RWPE2 (cell line): ENCODE measurements at regions not wholly inside any gene's neighbourhood (a gene's known extent, or its start where the extent isn't known, plus 50 kb on each side); places are given as distances from the start of the nearest gene placed in this dataset.

ENCODE experiments used
- ATAC-seq: fragments of 200-7000 bp; cut with Tn5 transposase; 3 replicates; pipeline ENCODE4 v1.9.1; 2021; ENCODE audit warnings: low read depth
- DNase-seq: peaks from one replicate; pipeline ENCODE4 v3.0.0-alpha.2; 2020; ENCODE audit warnings: low spot score
- H3K27ac ChIP-seq: fragments of 450-650 bp; 2 replicates; pipeline ENCODE4 v1.5.1; 2017; ENCODE audit warnings: mild to moderate bottlenecking; ENCODE audit not compliant: poor library complexity, severe bottlenecking
- H3K27me3 ChIP-seq: fragments of 250-450 bp; sonication (Bioruptor Pico); 2 replicates; pipeline ENCODE4 v1.5.1; 2021; ENCODE audit warnings: mild to moderate bottlenecking, moderate library complexity; ENCODE audit not compliant: insufficient read depth, poor library complexity, severe bottlenecking
- H3K36me3 ChIP-seq: fragments of 250-450 bp; sonication (Bioruptor Pico); 2 replicates; pipeline ENCODE4 v1.5.1; 2020; ENCODE audit warnings: low read depth, mild to moderate bottlenecking, moderate library complexity
- H3K4me1 ChIP-seq: fragments of 250-450 bp; sonication (Bioruptor Pico); 2 replicates; pipeline ENCODE4 v1.5.1; 2021; ENCODE audit warnings: mild to moderate bottlenecking, moderate library complexity; ENCODE audit not compliant: insufficient read depth, poor library complexity, severe bottlenecking
- H3K4me3 ChIP-seq: fragments of 250-450 bp; sonication (Bioruptor Pico); 2 replicates; pipeline ENCODE4 v1.5.1; 2021; ENCODE audit warnings: mild to moderate bottlenecking, moderate library complexity; ENCODE audit not compliant: severe bottlenecking
- H3K9me3 ChIP-seq: fragments of 250-450 bp; sonication (Bioruptor Pico); 2 replicates; pipeline ENCODE4 v1.5.1; 2021; ENCODE audit warnings: mild to moderate bottlenecking, moderate library complexity; ENCODE audit not compliant: severe bottlenecking
- CTCF ChIP-seq: fragments of 450-650 bp; IDR thresholded peaks from one replicate; pipeline ENCODE4 v1.5.1; 2017; ENCODE audit warnings: mild to moderate bottlenecking, moderate library complexity; ENCODE audit not compliant: poor library complexity, severe bottlenecking

- no peak for DNase-seq
- Histone ChIP-seq H3K4me1 (no peaks in the 10 kb centered on the region), H3K9me3 (no peaks in the 10 kb centered on the region), H3K27ac (no peak overlapping the region), H3K36me3 (no peaks in the 10 kb centered on the region), H3K27me3 (no peaks in the 10 kb centered on the region), H3K4me3 (no peak overlapping the region)
- ATAC-seq = no peak
- no peak for TF ChIP-seq CTCF
Measured at GRCh38 chr7:17194656-17195055, 103.8 kb upstream of the AHR start.

GRCh38 chr7:17195576-17195975 lies 102.9 kb upstream of the AHR start:
- H3K9me3 ChIP-seq = no peaks in the 10 kb centered on the region
- DNase-seq (no peak), ATAC-seq (no peak)
- no peak overlapping the region for H3K4me3 ChIP-seq
- H3K27me3 ChIP-seq = no peaks in the 10 kb centered on the region
- H3K36me3 ChIP-seq = no peaks in the 10 kb centered on the region
- TF ChIP-seq CTCF = no peak
- no peaks in the 10 kb centered on the region for H3K4me1 ChIP-seq
- H3K27ac ChIP-seq = no peak overlapping the region

- no peaks in the 10 kb centered on the region for H3K36me3 ChIP-seq
- no peak for TF ChIP-seq CTCF
- H3K27ac ChIP-seq = no peak overlapping the region
- ATAC-seq (no peak), DNase-seq (no peak)
- peaks cover 17% of the 10 kb centered on the region for H3K4me1 ChIP-seq
- no peaks in the 10 kb centered on the region for H3K9me3 ChIP-seq
- no peaks in the 10 kb centered on the region for H3K27me3 ChIP-seq
- H3K4me3 ChIP-seq = no peak overlapping the region
Measured at GRCh38 chr7:17205910-17206309, 92.5 kb upstream of the AHR start.

- H3K36me3 ChIP-seq = no peaks in the 10 kb centered on the region
- ATAC-seq = peak; percentile 42; the same call in 2 of the 3 replicates
Measured at GRCh38 chr7:17206349-17206905, 92.0 kb upstream of the AHR start.

More at GRCh38 chr7:17206349-17206905, 92.0 kb upstream of the AHR start:
- H3K9me3 ChIP-seq = no peaks in the 10 kb centered on the region
- peak overlapping the region; percentile 8 for H3K27ac ChIP-seq
- no peak for TF ChIP-seq CTCF
- DNase-seq = no peak
- H3K4me3 ChIP-seq = no peak overlapping the region
- H3K27me3 ChIP-seq = no peaks in the 10 kb centered on the region
- peaks cover 17% of the 10 kb centered on the region for H3K4me1 ChIP-seq
